Right lung (tissue), 2 donors: ENCODE measurements at regions not wholly inside any gene's neighbourhood (a gene's known extent, or its start where the extent isn't known, plus 50 kb on each side); places are given as distances from the start of the nearest gene placed in this dataset.
A peak's percentile ranks its signal among the peaks of the same experiment; 100 is the strongest.

Experiments used
- DNase-seq, 2 donors: peaks; one replicate each; pipeline ENCODE4 v3.0.0-alpha.2; 2013

DNA sequence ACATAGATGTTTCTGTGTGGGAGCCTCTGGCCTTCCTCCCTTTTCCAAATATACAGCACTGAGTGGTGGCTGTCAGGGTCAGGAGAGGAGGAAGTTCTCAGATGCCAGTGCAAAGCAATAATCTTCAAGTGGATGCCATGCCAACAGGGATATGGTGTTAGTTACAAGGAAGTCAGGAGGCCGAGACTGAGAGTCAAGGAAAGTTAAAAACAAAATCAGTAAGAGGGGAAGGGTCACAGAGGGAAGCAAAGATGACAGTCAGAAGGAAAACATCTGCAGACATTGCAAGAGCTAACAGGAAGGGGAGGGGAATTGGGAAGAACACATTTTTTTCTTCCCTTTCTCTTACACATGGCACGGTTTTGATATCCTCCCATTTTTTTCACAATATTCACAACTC lies 691.4 kb downstream of the ADGRL2 start:
- DNase-seq, result no peak

GRCh38 chr1:82491301-82492048 lies 690.7 kb downstream of the ADGRL2 start:
- DNase-seq, result no peak

GRCh38 chr1:82487778-82488177 lies 687.0 kb downstream of the ADGRL2 start:
- no peak for DNase-seq

- no peak for DNase-seq
Measured at GRCh38 chr1:82486969-82487368, 686.2 kb downstream of the ADGRL2 start.

DNA sequence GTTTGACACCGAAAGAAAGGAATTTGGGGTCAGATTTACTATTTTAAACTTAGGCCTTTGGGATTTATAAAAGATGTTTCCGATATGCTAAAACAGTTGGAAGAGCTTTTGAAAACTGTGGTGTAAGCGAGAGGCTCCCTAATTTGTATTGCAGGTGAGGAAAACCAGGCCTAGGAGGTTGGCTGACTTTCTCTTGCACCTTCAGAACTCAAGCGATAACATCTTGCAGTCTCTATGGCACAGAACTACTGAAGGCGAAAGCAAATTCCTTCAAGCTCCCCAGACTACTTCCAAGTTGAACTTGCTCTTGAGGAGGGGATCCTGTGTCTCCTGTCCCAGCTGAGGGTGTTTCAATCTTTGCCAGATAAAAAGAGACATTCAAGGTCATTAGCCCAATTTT lies 685.7 kb downstream of the ADGRL2 start:
- no peak for DNase-seq

DNA sequence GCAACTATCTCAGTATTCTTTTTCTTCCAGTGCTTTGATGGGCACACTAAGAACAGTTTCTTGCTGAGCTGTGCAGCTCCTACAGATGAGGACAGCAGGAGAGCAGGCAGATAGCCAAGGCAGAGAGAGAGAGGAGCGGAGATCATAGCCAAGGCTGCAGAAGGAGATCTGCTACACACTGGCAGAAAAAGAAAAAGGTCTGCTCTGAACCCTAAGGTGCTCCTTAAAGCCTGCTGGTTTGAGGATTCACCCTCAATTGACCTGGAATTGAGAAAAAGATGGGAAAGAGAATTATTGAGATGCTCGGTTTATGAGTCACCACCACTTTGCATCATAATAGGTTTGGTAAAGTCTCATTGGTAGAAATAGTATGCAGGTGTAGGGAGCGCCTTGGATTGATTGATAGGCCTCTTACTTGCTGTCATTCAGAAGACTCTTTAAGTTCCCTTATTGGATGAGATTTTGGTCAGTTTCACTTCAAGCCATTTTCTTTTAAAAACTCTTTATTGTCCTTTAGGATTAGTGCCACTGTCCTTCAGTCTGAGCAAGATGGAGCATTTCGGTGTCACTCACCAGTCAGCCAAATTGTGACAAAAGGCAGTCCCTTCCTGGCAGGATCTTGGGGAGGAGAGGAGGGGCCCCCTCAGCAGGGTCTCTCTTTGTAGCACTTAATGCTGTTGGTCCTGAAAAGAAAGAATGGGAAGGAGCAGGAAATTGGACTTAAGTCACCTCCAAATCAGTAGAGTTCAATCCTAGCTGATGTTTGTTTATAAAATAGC lies 685.0 kb downstream of the ADGRL2 start:
- DNase-seq, result peak; percentile 69 to 71

DNA sequence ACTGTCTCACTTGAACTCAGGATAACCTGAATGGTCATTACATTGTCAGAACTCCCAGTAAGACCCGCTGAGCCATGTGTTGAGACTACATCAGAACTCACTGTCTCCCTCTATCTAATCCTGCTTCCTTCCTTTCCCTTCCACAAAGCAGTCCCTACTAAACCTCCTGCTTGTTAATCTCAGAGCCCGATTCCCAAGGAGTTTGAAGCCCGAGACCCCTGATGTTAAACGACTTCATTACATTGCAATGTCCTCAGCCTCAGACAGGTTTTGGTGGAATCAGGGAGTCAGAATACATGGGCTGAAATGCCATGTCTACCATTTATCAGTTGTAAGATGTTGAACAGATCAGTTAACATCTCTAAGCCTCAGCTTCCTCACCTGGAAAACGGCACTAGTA lies 682.4 kb downstream of the ADGRL2 start:
- no peak for DNase-seq

DNA sequence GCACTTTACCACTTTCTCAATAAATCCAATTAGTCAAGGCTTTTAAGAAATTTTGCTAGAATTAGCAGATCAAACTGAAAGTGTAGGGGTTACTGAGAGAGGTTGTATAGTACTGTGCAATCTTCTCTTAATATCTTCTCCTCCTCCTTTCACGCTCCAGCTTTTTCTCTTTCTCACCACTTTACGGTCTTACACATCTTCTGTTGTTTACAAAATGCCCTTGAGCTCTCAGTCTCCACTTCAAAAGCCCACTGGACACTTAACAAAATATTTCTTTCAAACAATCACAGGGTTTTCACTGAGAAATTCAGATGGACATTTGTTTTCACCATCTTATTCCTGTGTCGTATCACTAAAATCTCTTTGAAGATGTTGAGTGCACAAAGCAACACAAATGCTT lies 678.2 kb downstream of the ADGRL2 start:
- DNase-seq, result no peak

DNA sequence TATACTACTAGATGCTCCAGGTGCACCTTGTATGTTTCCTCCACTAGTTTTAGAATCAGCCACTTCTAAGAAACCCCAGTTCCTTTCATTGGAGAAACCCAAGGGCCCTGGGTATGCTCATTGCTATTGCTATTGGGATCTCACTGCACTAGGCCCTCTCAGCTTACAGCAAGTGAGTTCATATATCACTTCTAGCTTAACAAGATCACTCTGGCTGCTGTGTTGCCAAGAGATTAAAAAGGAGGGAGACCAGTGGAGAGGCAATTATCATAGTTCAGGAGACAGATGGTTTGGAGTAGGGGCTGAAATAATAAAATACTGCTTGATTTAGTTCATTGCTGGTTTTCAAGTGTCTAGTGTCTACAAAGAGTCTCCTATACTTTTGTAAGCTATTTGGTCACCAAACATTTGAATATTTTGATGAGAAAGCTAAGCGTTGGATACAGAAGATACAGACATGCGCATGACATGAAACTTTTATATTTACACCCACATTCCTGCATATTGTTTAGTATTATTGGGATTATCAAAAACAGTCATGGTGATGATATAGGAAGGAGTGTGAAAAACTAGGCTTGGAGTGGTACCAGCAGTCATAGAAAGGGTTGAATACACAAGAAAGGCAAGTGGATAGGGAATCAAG lies 671.9 kb downstream of the ADGRL2 start:
- no peak for DNase-seq

GRCh38 chr1:82466891-82467290 lies 666.2 kb downstream of the ADGRL2 start:
- DNase-seq, result no peak

- DNase-seq, result no peak
Measured at GRCh38 chr1:82466416-82466815, 665.7 kb downstream of the ADGRL2 start.

GRCh38 chr1:82465024-82465423 lies 664.3 kb downstream of the ADGRL2 start:
- DNase-seq, result no peak

- DNase-seq, result peak; percentile 75 to 77
Measured at GRCh38 chr1:82464362-82465001, 663.7 kb downstream of the ADGRL2 start.

- DNase-seq, result peak in 1 of 2 donors; percentile 40
Measured at GRCh38 chr1:82463951-82464350, 663.2 kb downstream of the ADGRL2 start.

GRCh38 chr1:82462366-82462765 lies 661.6 kb downstream of the ADGRL2 start:
- DNase-seq, result no peak

DNA sequence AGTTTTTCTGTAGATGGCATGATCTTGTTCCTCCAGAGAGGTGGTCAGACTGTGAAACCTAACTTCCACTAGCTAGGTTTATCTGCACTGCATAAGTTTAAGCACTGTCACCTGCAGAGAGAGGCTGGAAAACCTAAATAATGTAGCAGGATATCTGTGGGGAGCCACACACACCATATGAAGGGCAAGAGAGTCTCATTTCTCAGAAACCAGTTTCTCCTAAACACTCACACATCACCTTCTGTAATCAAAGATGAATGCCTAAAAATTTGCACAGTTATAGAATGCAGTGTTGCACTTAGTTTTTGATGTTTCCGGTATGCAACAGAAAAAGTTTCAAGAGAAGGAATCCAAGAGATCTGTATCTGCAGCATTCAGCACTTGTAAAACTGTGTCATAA lies 654.6 kb downstream of the ADGRL2 start:
- no peak for DNase-seq

DNA sequence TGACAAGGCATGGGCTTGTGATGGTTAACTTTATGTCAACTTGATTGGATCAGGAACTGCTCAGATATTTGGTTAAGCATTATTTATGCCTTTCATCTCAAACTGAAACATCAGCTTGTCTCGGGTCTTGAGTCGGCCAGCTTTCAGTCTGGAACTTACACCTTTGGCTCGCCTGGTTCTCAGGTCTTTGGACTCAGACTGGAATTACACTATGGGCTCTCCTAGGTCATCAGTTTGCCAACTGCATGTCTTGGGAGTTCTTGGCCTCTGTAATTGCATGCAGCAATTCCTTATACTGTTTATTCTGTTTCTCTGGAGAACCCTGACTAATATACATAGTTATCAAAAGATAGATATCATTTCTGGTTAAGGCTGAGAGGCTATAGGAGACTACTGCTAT lies 653.7 kb downstream of the ADGRL2 start:
- no peak for DNase-seq

DNA sequence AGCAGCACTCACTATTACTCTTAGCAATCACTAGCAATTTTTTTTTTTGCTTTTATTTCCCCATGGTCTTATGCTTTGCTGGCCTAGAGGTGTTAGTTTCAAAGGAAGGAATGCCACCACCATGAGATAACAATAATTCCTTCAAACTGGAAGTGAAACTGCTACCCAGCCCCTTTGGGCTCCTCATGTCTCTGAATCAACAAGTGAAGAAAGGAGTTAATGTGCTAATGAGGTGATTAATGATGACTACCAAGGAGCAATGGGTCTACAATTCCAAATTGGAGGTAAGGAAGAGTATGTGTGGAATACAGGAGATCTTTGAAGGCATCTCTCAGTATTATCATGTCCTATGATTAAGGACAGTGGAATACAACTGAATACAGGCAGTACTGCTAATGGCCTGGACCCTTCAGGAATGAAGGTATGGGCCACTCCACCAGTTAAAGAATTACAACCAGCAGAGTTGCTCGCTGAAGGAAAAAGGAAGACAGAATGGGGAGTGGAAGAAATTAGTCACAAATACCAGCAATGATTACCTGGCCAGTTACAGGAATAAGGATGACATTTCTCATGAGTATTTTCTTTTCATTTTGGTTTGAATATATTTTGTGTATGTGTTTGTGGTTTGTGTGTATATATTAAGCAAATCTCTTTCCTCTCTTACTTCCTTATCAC lies 652.9 kb downstream of the ADGRL2 start:
- no peak for DNase-seq

GRCh38 chr1:82452096-82452495 lies 651.4 kb downstream of the ADGRL2 start:
- DNase-seq, result no peak

GRCh38 chr1:82451191-82451590 lies 650.5 kb downstream of the ADGRL2 start:
- DNase-seq, result no peak

DNA sequence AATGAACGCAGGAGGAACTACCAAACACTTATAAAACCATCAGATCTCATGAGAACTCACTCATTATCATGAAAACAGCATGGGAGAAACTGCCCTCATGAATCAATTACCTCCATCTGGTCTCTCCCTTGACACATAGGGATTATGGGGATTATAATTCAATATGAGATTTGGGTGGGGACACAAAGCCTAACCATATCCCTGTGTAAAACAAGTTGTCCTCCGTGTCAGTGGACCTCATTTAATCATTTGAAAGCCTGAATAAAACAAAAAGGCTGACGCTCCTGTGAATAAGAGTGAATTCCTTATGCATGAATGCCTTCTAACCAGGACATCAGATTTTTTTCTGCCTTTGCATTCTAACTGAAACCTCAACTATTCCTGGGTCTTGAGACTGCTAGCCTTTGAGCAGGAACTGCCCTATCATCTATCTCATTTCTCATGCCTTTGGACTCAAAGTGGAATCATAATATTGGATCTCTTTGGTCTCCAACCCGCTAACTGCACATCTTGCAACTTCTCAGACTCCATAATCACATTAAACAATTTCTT lies 648.8 kb downstream of the ADGRL2 start:
- no peak for DNase-seq

DNA sequence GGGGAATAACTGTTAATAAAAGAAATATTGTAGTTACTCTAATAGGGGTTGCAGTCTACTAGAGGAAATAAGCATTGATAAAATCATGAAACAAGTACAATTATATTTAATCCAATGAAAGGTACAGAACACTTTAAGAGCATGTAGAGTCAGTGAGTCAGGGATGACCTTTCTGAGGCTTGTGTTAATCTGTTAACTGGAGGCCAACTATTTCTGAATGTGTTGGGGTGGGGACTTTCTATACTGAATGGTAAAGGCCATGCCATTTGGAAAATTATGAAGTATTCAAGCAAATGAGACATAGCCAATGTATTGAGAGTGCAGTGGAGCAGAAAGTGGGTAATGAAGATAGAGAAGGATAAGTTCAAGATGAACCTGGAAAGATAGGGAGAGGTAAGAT lies 646.2 kb downstream of the ADGRL2 start:
- DNase-seq, result no peak
